ENCODE measurements at regions not wholly inside any gene's neighbourhood (a gene's known extent, or its start where the extent isn't known, plus 50 kb on each side); places are given as distances from the start of the nearest gene placed in this dataset.
A peak's percentile ranks its signal among the peaks of the same experiment; 100 is the strongest.
"Not testable (repeated sequence)": the region's sequence is repeated elsewhere in the genome, so short reads cannot be mapped to it uniquely, and the experiment has no call there.

- H3K4me3 ChIP-seq (ENCODE audit: low read length): not testable (repeated sequence)
Observed at GRCh38 chr4:131883181-131883580, 1265.9 kb upstream of the PCDH10 start.

GRCh38 chr4:131925662-131926061, 1223.4 kb upstream of the PCDH10 start:
- not testable (repeated sequence) for H3K4me3 ChIP-seq (ENCODE audit: low read length)

GRCh38 chr4:131967646-131968045, 1181.4 kb upstream of the PCDH10 start:
- not testable (repeated sequence) for H3K4me3 ChIP-seq (ENCODE audit: low read length)

GRCh38 chr4:131974730-131975129, 1174.4 kb upstream of the PCDH10 start:
- no peak for TF ChIP-seq ZNF274 (IDR thresholded peaks at IDR 0.05; ENCODE audit: low read depth, low read length)
- peak overlapping the region; percentile 92 for H3K4me3 ChIP-seq (ENCODE audit: low read length)

GRCh38 chr4:131975276-131976132, 1173.6 kb upstream of the PCDH10 start:
- peak overlapping the region; percentile 92; the same call in 1 of the 2 replicates for H3K4me3 ChIP-seq (ENCODE audit: low read length)

- H3K4me3 ChIP-seq (ENCODE audit: low read length): peak overlapping the region; percentile 92; the same call in 1 of the 2 replicates
Observed at GRCh38 chr4:131976133-131977002, 1172.7 kb upstream of the PCDH10 start.

GRCh38 chr4:131978120-131978519, 1171.0 kb upstream of the PCDH10 start:
- TF ChIP-seq ZNF274 (IDR thresholded peaks at IDR 0.05; ENCODE audit: low read depth, low read length): no peak
- no peak overlapping the region for H3K4me3 ChIP-seq (ENCODE audit: low read length)

GRCh38 chr4:131989576-131989975, 1159.5 kb upstream of the PCDH10 start:
- H3K4me3 ChIP-seq (ENCODE audit: low read length): no peak overlapping the region
- no peak for TF ChIP-seq ZNF274 (IDR thresholded peaks at IDR 0.05; ENCODE audit: low read depth, low read length)

GRCh38 chr4:132001542-132001941, 1147.6 kb upstream of the PCDH10 start:
- H3K4me3 ChIP-seq (ENCODE audit: low read length): no peak overlapping the region
- TF ChIP-seq ZNF274 (IDR thresholded peaks at IDR 0.05; ENCODE audit: low read depth, low read length): no peak

- TF ChIP-seq ZNF274 (IDR thresholded peaks at IDR 0.05; ENCODE audit: low read depth, low read length): no peak
- no peak overlapping the region for H3K4me3 ChIP-seq (ENCODE audit: low read length)
Observed at GRCh38 chr4:132003593-132003992, 1145.5 kb upstream of the PCDH10 start.

GRCh38 chr4:132015321-132015720, 1133.8 kb upstream of the PCDH10 start:
- H3K4me3 ChIP-seq (ENCODE audit: low read length): no peak overlapping the region
- no peak for TF ChIP-seq ZNF274 (IDR thresholded peaks at IDR 0.05; ENCODE audit: low read depth, low read length)

- H3K4me3 ChIP-seq (ENCODE audit: low read length): no peak overlapping the region
- no peak for TF ChIP-seq ZNF274 (IDR thresholded peaks at IDR 0.05; ENCODE audit: low read depth, low read length)
Observed at GRCh38 chr4:132016703-132017350, 1132.3 kb upstream of the PCDH10 start.

- TF ChIP-seq ZNF274 (IDR thresholded peaks at IDR 0.05; ENCODE audit: low read depth, low read length): no peak
- no peak overlapping the region for H3K4me3 ChIP-seq (ENCODE audit: low read length)
Observed at GRCh38 chr4:132026166-132026565, 1122.9 kb upstream of the PCDH10 start.

GRCh38 chr4:132026816-132027215, 1122.3 kb upstream of the PCDH10 start:
- no peak for TF ChIP-seq ZNF274 (IDR thresholded peaks at IDR 0.05; ENCODE audit: low read depth, low read length)
- H3K4me3 ChIP-seq (ENCODE audit: low read length): no peak overlapping the region

GRCh38 chr4:132056496-132056895, 1092.6 kb upstream of the PCDH10 start:
- TF ChIP-seq ZNF274 (IDR thresholded peaks at IDR 0.05; ENCODE audit: low read depth, low read length): no peak
- H3K4me3 ChIP-seq (ENCODE audit: low read length): no peak overlapping the region

Data from GM08714 (cell line).